Stomach (tissue), 8 donors: ENCODE measurements at regions not wholly inside any gene's neighbourhood (a gene's known extent, or its start where the extent isn't known, plus 50 kb on each side); places are given as distances from the start of the nearest gene placed in this dataset.
"Not testable (repeated sequence)": the region's sequence is repeated elsewhere in the genome, so short reads cannot be mapped to it uniquely, and the experiment has no call there.

Source experiments
- DNase-seq, 2 donors: peaks; one replicate each; pipeline versions ENCODE4 v3.0.0 to v3.0.0-alpha.2; 2013 to 2019
- H3K27ac ChIP-seq, 5 donors: fragments of 200-600 bp in 4 of 5; sonication (generic) in 4 of 5; one replicate each; pipeline ENCODE4 v1.5.1; 2013 to 2019; ENCODE audit warnings: mild to moderate bottlenecking in 1 of 5, moderate library complexity in 1 of 5
- H3K27me3 ChIP-seq, 3 donors: fragments of 200-600 bp; sonication (generic); one replicate each; pipeline ENCODE4 v1.5.1; 2017 to 2019; ENCODE audit warnings: mixed run types in 1 of 3
- H3K36me3 ChIP-seq, 4 donors: fragments of 200-600 bp; sonication (generic); 1 replicate in 3 of 4; 2 replicates in 1 of 4; pipeline ENCODE4 v1.5.1; 2016 to 2019
- H3K4me1 ChIP-seq, 4 donors: fragments of 200-600 bp; sonication (generic); one replicate each; pipeline ENCODE4 v1.5.1; 2016 to 2019
- H3K4me3 ChIP-seq, 4 donors: fragments of 200-600 bp; sonication (generic) in 3 of 4; one replicate each; pipeline ENCODE4 v1.5.1; 2016 to 2019; ENCODE audit warnings: mild to moderate bottlenecking in 1 of 4
- H3K9me3 ChIP-seq, 4 donors: fragments of 200-600 bp; sonication (generic); one replicate each; pipeline ENCODE4 v1.5.1; 2016 to 2019
- CTCF ChIP-seq, 7 experiments: fragments of 450-650 bp in 4 of 7; fragments of 200-600 bp in 3 of 7; sonication (generic) in 3 of 7; IDR thresholded peaks; one replicate each; pipeline ENCODE4 v1.5.1; 2016 to 2019; ENCODE audit warnings: antibody characterized with exemption in 7 of 7, control low read depth in 2 of 7, mild to moderate bottlenecking in 1 of 7
- EP300 ChIP-seq: sonication (generic); formaldehyde crosslinking; IDR thresholded peaks from one replicate; pipeline ENCODE4 v1.6.1; 2017; ENCODE audit warnings: antibody characterized with exemption
- POLR2A ChIP-seq, 4 donors: fragments of 450-650 bp; IDR thresholded peaks; one replicate each; pipeline ENCODE4 v1.6.1; 2016; ENCODE audit warnings: antibody characterized with exemption in 4 of 4, control low read depth in 2 of 4, mild to moderate bottlenecking in 1 of 4, moderate library complexity in 1 of 4
- POLR2AphosphoS5 ChIP-seq, 3 donors: sonication (generic); formaldehyde crosslinking; IDR thresholded peaks; one replicate each; pipeline ENCODE4 v1.6.1; 2016; ENCODE audit warnings: antibody characterized with exemption in 3 of 3
- WGBS, 5 donors: extraction: QIAGEN DNeasy Blood & Tissue Kit in 3 of 5; methylation state at CpG; one replicate each; pipeline versions ENCODE4 v1.1.5 to v1.1.7; 2013 to 2018; 5-methylcytosine and 5-hydroxymethylcytosine counted together
- intact Hi-C: fragments of 100-400 bp; cut with DNase I; formaldehyde crosslinking; loops from one replicate; pipeline ENCODE4 v1.15.1; 2023; ENCODE audit warnings: low total_unique reads
- donor health status: healthy with polysubstance abuse.
- donor health status: Bipolar disorder and iron deficiency.
- donor health status: healthy.

GRCh38 chr3:29011966-29012365 lies 268.9 kb upstream of the RBMS3 start:
- TF ChIP-seq POLR2A (IDR thresholded peaks at IDR 0.05) (no peak), EP300 (no peak), POLR2AphosphoS5 (IDR thresholded peaks at IDR 0.05) (no peak), CTCF (IDR thresholded peaks at IDR 0.05) (no peak)
- H3K9me3 ChIP-seq = no peaks in the 10 kb centered on the region
- WGBS, 5 donors = 76 to 96% (median 94%) methylated on average over 3 of the region's 3 CpGs
- H3K4me3 ChIP-seq = no peak overlapping the region
- H3K27me3 ChIP-seq = no peaks in the 10 kb centered on the region
- DNase-seq = no peak
- intact Hi-C loops = no loop called here
- H3K4me1 ChIP-seq = no peaks in the 10 kb centered on the region
- H3K27ac ChIP-seq = no peak overlapping the region
- H3K36me3 ChIP-seq = no peaks in the 10 kb centered on the region

DNA sequence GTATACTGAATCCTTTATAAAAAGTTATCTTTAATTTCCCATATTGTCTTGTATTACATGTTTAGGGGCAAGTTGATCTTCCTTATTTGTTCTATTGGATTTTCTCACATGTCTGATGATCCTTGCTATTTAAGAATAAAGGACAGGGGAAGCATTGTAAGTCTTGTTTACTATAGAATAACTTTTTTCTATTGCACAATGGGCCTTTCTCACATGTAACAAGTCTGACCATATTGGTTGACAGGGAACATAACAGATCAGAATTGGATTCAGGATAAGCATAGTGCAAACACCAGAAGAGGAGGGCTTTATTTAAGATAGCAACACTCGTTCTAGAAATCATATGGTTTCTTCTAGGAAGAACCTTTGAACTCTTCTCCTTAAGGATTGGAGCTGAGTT lies 257.9 kb upstream of the RBMS3 start:
- H3K36me3 ChIP-seq = no peaks in the 10 kb centered on the region
- WGBS, 5 donors = 24 to 42% (median 32%) methylated on average over 1 of the region's 1 CpG
- TF ChIP-seq POLR2A (IDR thresholded peaks at IDR 0.05) = no peak
- TF ChIP-seq CTCF (IDR thresholded peaks at IDR 0.05) = no peak
- no peak for TF ChIP-seq EP300
- intact Hi-C loops = no loop called here
- no peaks in the 10 kb centered on the region for H3K4me1 ChIP-seq
- H3K9me3 ChIP-seq = no peaks in the 10 kb centered on the region
- no peak for DNase-seq
- no peak overlapping the region for H3K4me3 ChIP-seq
- H3K27ac ChIP-seq = no peak overlapping the region
- H3K27me3 ChIP-seq = no peaks in the 10 kb centered on the region

- TF ChIP-seq POLR2AphosphoS5 (IDR thresholded peaks at IDR 0.05) (no peak), EP300 (no peak), POLR2A (IDR thresholded peaks at IDR 0.05) (no peak), CTCF (IDR thresholded peaks at IDR 0.05) (no peak)
- Histone ChIP-seq H3K4me1 (no peaks in the 10 kb centered on the region), H3K36me3 (no peaks in the 10 kb centered on the region), H3K27ac (no peak overlapping the region), H3K4me3 (no peak overlapping the region), H3K27me3 (no peaks in the 10 kb centered on the region), H3K9me3 (no peaks in the 10 kb centered on the region)
- intact Hi-C loops = no loop called here
- DNase-seq = no peak
- 74 to 85% (median 81%) methylated on average over 2 of the region's 2 CpGs for WGBS, 5 donors
These were observed 254.6 kb upstream of the RBMS3 start for GRCh38 chr3:29026286-29026685.

- 77 to 82% (median 81%) methylated on average over 3 of the region's 3 CpGs for WGBS, 5 donors
- H3K4me1 ChIP-seq = no peaks in the 10 kb centered on the region
- intact Hi-C loops = no loop called here
These were observed 253.9 kb upstream of the RBMS3 start for GRCh38 chr3:29026959-29027358.

GRCh38 chr3:29031175-29031574 lies 249.7 kb upstream of the RBMS3 start:
- H3K27ac ChIP-seq, DNase-seq, H3K27me3 ChIP-seq, H3K4me3 ChIP-seq, H3K9me3 ChIP-seq, H3K4me1 ChIP-seq, H3K36me3 ChIP-seq, intact Hi-C loops: not testable (repeated sequence)
- WGBS, 5 donors = 73 to 94% (median 87%) methylated on average over 1 to 2 of the region's 2 CpGs

More at GRCh38 chr3:29026959-29027358, 253.9 kb upstream of the RBMS3 start:
- no peak for DNase-seq
- H3K9me3 ChIP-seq = no peaks in the 10 kb centered on the region
- H3K4me3 ChIP-seq = no peak overlapping the region
- TF ChIP-seq POLR2A (IDR thresholded peaks at IDR 0.05) (no peak), EP300 (no peak), POLR2AphosphoS5 (IDR thresholded peaks at IDR 0.05) (no peak), CTCF (IDR thresholded peaks at IDR 0.05) (no peak)
- no peaks in the 10 kb centered on the region for H3K36me3 ChIP-seq
- no peaks in the 10 kb centered on the region for H3K27me3 ChIP-seq
- no peak overlapping the region for H3K27ac ChIP-seq
